IMR-90 (cell line): ENCODE measurements at regions not wholly inside any gene's neighbourhood (a gene's known extent, or its start where the extent isn't known, plus 50 kb on each side); places are given as distances from the start of the nearest gene placed in this dataset.
"Not testable (repeated sequence)": the region's sequence is repeated elsewhere in the genome, so short reads cannot be mapped to it uniquely, and the experiment has no call there.

Experiments
- ATAC-seq: fragments of 200-7000 bp; cut with Tn5 transposase; 2 replicates; pipeline ENCODE4 v1.9.1; 2020; ENCODE audit warnings: low read depth, mild to moderate bottlenecking, moderate library complexity
- BruUV-seq: library from RNA; stranded (reverse); fragments of 400-500 nt; replicated peaks from 2 replicates; lab custom pipeline; 2021; lab: Mats Ljungman, UMichigan
- CTCF ChIA-PET: fragments of 300-600 bp; formaldehyde crosslinking; extraction: SDS; loops from one replicate; lab custom pipeline; 2021; ENCODE audit warnings: antibody characterized with exemption; lab: Yijun Ruan, JAX
- POLR2A ChIA-PET: fragments of 300-600 bp; sonication (Branson Sonifier 250); formaldehyde crosslinking; loops from one replicate; lab custom pipeline; 2022; ENCODE audit warnings: antibody characterized with exemption; ENCODE audit not compliant: unreplicated experiment; lab: Charles Lee
- DNase-seq: peaks from one replicate; pipeline ENCODE4 v3.0.0; 2013
- H2AFZ ChIP-seq: replicated peaks from 2 replicates; pipeline ENCODE3; 2013; ENCODE audit warnings: low read length, mild to moderate bottlenecking; ENCODE audit not compliant: poor library complexity
- H2AK5ac ChIP-seq: 2 replicates; pipeline ENCODE4 v1.6.1; 2013; ENCODE audit warnings: low read depth, low read length, inconsistent platforms
- H2AK9ac ChIP-seq: replicated peaks from 2 replicates; pipeline ENCODE3; 2013; ENCODE audit warnings: mild to moderate bottlenecking, low read depth, low read length, moderate library complexity; ENCODE audit not compliant: poor library complexity
- H2BK120ac ChIP-seq: 2 replicates; pipeline ENCODE4 v1.6.1; 2013; ENCODE audit warnings: low read depth, low read length, inconsistent platforms
- H2BK15ac ChIP-seq: 3 replicates; pipeline ENCODE4 v1.6.1; 2013; ENCODE audit warnings: low read depth, low read length, inconsistent platforms
- H2BK20ac ChIP-seq: 2 replicates; pipeline ENCODE4 v1.6.1; 2013; ENCODE audit warnings: low read depth, mild to moderate bottlenecking, inconsistent platforms, low read length, moderate library complexity
- H2BK5ac ChIP-seq: 2 replicates; pipeline ENCODE4 v1.6.1; 2013; ENCODE audit warnings: mild to moderate bottlenecking, low read depth, low read length, inconsistent platforms; ENCODE audit not compliant: poor library complexity, severe bottlenecking
- H3K14ac ChIP-seq: replicated peaks from 2 replicates; pipeline ENCODE4 v1.6.1; 2013; ENCODE audit warnings: low read depth, low read length, inconsistent platforms
- H3K18ac ChIP-seq: 2 replicates; pipeline ENCODE4 v1.6.1; 2013; ENCODE audit warnings: low read depth, low read length, control low read depth
- H3K23ac ChIP-seq: 2 replicates; pipeline ENCODE4 v1.6.1; 2013; ENCODE audit warnings: low read depth, low read length, inconsistent platforms
- H3K27ac ChIP-seq: 2 replicates; pipeline ENCODE4 v1.5.1; 2013; ENCODE audit warnings: mild to moderate bottlenecking, control low read depth, low read length; ENCODE audit not compliant: insufficient read depth
- H3K27me3 ChIP-seq: 2 replicates; pipeline ENCODE4 v1.6.1; 2013; ENCODE audit warnings: low read length; ENCODE audit not compliant: control insufficient read depth, insufficient read depth
- H3K36me3 ChIP-seq: 2 replicates; pipeline ENCODE4 v1.6.1; 2013; ENCODE audit warnings: low read length, mixed read lengths; ENCODE audit not compliant: control insufficient read depth, insufficient read depth
- H3K4ac ChIP-seq: 2 replicates; pipeline ENCODE4 v1.6.1; 2013; ENCODE audit warnings: low read depth, low read length, inconsistent platforms
- H3K4me1 ChIP-seq: 2 replicates; pipeline ENCODE4 v1.6.1; 2013; ENCODE audit warnings: low read length, mixed read lengths; ENCODE audit not compliant: control insufficient read depth, insufficient read depth
- H3K4me2 ChIP-seq: 2 replicates; pipeline ENCODE4 v1.6.1; 2013; ENCODE audit warnings: low read depth, mild to moderate bottlenecking, control low read depth, low read length, moderate library complexity
- H3K4me3 ChIP-seq: 2 replicates; pipeline ENCODE4 v1.5.1; 2013; ENCODE audit warnings: low read depth, mild to moderate bottlenecking, control low read depth, low read length, moderate library complexity; ENCODE audit not compliant: insufficient read depth
- H3K56ac ChIP-seq: 2 replicates; pipeline ENCODE4 v1.6.1; 2013; ENCODE audit warnings: low read length, inconsistent platforms; ENCODE audit not compliant: insufficient read depth; ENCODE audit errors: extremely low read depth
- H3K79me1 ChIP-seq, 2 experiments: 2 replicates each; pipeline ENCODE4 v1.6.1; 2013; ENCODE audit warnings: low read length in 2 of 2, inconsistent platforms in 1 of 2, low read depth in 1 of 2
- H3K9ac ChIP-seq: 2 replicates; pipeline ENCODE4 v1.6.1; 2013; ENCODE audit warnings: low read depth, low read length, control low read depth
- H3K9me1 ChIP-seq: 2 replicates; pipeline ENCODE4 v1.6.1; 2013; ENCODE audit warnings: low read length, inconsistent platforms; ENCODE audit not compliant: insufficient read depth
- H3K9me3 ChIP-seq: 2 replicates; pipeline ENCODE4 v1.6.1; 2013; ENCODE audit warnings: low read length; ENCODE audit not compliant: control insufficient read depth, insufficient read depth
- H4K20me1 ChIP-seq: 2 replicates; pipeline ENCODE4 v1.6.1; 2013; ENCODE audit warnings: low read length, inconsistent platforms; ENCODE audit not compliant: insufficient read depth
- H4K5ac ChIP-seq: 2 replicates; pipeline ENCODE4 v1.6.1; 2013; ENCODE audit warnings: mild to moderate bottlenecking, low read depth, low read length, control low read depth
- H4K8ac ChIP-seq, 2 experiments: 2 replicates each; pipeline ENCODE4 v1.6.1; 2013; ENCODE audit warnings: low read depth in 2 of 2, low read length in 2 of 2, control low read depth in 1 of 2, inconsistent platforms in 1 of 2
- H4K91ac ChIP-seq: 2 replicates; pipeline ENCODE4 v1.6.1; 2013; ENCODE audit warnings: low read depth, low read length, inconsistent platforms; ENCODE audit not compliant: insufficient read depth
- WGBS, 2 experiments: methylation state at CpG; one replicate each; pipeline versions ENCODE4 v1.1.5 to v1.1.7; 2013; ENCODE audit warnings: missing lambda C conversion rate in 2 of 2; ENCODE audit not compliant: insufficient read length in 1 of 2; ENCODE audit errors: extremely low coverage in 2 of 2; 5-methylcytosine and 5-hydroxymethylcytosine counted together
- dilution Hi-C: fragments of 300-500 bp; cut with HindIII; formaldehyde crosslinking; loops from one replicate; pipeline ENCODE4 v1.14.3; 2018; ENCODE audit warnings: low sequenced_read_pairs; ENCODE audit not compliant: unreplicated experiment
- in situ Hi-C: fragments of 300-500 bp; cut with MboI; formaldehyde crosslinking; loops from 3 replicates; pipeline ENCODE4 v1.14.3; 2019; ENCODE audit warnings: low sequenced_read_pairs, inconsistent platforms, mixed read lengths
- intact Hi-C: fragments of 100-400 bp; cut with micrococcal nuclease; formaldehyde crosslinking; loops from 2 replicates; pipeline ENCODE4 v1.10.0; 2022

- Histone ChIP-seq H3K14ac (peak overlapping the region; percentile 43; the same call in 1 of the 2 replicates), H3K27ac (peak overlapping the region; percentile 89; the same call in 1 of the 2 replicates), H2BK5ac (peak overlapping the region; percentile 98), H3K18ac (peak overlapping the region; percentile 74), H3K56ac (peak overlapping the region; percentile 52; the same call in 1 of the 2 replicates), H3K4me2 (peak overlapping the region; percentile 1), H3K9ac (peak overlapping the region; percentile 57), H3K4ac (peak overlapping the region; percentile 62), H2AFZ (peak overlapping the region; percentile 16), H4K5ac (peak overlapping the region; percentile 88; the same call in 1 of the 2 replicates), H2BK120ac (peak overlapping the region; percentile 79), H2BK20ac (peak overlapping the region; percentile 66), H3K23ac (peak overlapping the region; percentile 46), H4K91ac (peak overlapping the region; percentile 43; the same call in 1 of the 2 replicates)
- ATAC-seq: peak; percentile 76
- H4K20me1 ChIP-seq, H2AK9ac ChIP-seq, H4K8ac ChIP-seq, DNase-seq, H3K4me1 ChIP-seq, H2BK15ac ChIP-seq, H3K9me3 ChIP-seq, H3K9me1 ChIP-seq, dilution Hi-C loops, H3K4me3 ChIP-seq, H3K79me1 ChIP-seq, H3K36me3 ChIP-seq, H2AK5ac ChIP-seq, BruUV-seq, in situ Hi-C loops, H3K27me3 ChIP-seq: not testable (repeated sequence)
- POLR2A ChIA-PET: interaction anchor here (0.6 kb wide), 1 partner anchor 12 kb away, joined by 3 read pairs; no protein-coding TSS in a partner anchor
- CTCF ChIA-PET: interaction anchor here (1.0 kb wide), 1 partner anchor 51 kb away, joined by 3 read pairs; no protein-coding TSS in a partner anchor
- 6% methylated on average over 4 of the region's 6 CpGs; no CpG with 5 or more reads in 1 of the 2 experiments for WGBS, 2 experiments
- intact Hi-C loops: loop anchor here (1.0 to 5.0 kb wide), 5 partner anchors 37 to 128 kb away; no protein-coding TSS in a partner anchor
These were observed 52.1 kb downstream of the GASK1B start for GRCh38 chr4:158120645-158121151.
